Smooth muscle cell (in vitro differentiated cells): ENCODE measurements at regions not wholly inside any gene's neighbourhood (a gene's known extent, or its start where the extent isn't known, plus 50 kb on each side); places are given as distances from the start of the nearest gene placed in this dataset.

Experiments used
- DNase-seq: peaks from one replicate; lab custom pipeline; 2025; ENCODE audit not compliant: unreplicated experiment; lab: John Stamatoyannopoulos, UW
- H2AFZ ChIP-seq: fragments of 200-600 bp; sonication (generic); 2 replicates; pipeline ENCODE4 v1.6.0; 2016; ENCODE audit warnings: antibody characterized with exemption, low read depth, mild to moderate bottlenecking
- H3F3A ChIP-seq: fragments of 200-600 bp; sonication (generic); 2 replicates; pipeline ENCODE4 v1.6.0; 2017; ENCODE audit warnings: antibody characterized with exemption, low read depth
- H3K27ac ChIP-seq: fragments of 200-600 bp; sonication (generic); 2 replicates; pipeline ENCODE4 v1.5.1; 2016; ENCODE audit warnings: low read depth, mild to moderate bottlenecking
- H3K27me3 ChIP-seq: fragments of 200-600 bp; sonication (generic); 2 replicates; pipeline ENCODE4 v1.6.1; 2016; ENCODE audit warnings: low read depth, mild to moderate bottlenecking
- H3K36me3 ChIP-seq: fragments of 200-600 bp; sonication (generic); 2 replicates; pipeline ENCODE4 v1.5.1; 2016; ENCODE audit warnings: low read depth
- H3K4me1 ChIP-seq: fragments of 200-600 bp; sonication (generic); 2 replicates; pipeline ENCODE4 v1.5.1; 2016; ENCODE audit warnings: low read depth
- H3K4me2 ChIP-seq: fragments of 200-600 bp; sonication (generic); 2 replicates; pipeline ENCODE4 v1.6.0; 2016; ENCODE audit warnings: mild to moderate bottlenecking
- H3K4me3 ChIP-seq: fragments of 200-600 bp; sonication (generic); 2 replicates; pipeline ENCODE4 v1.5.1; 2016; ENCODE audit warnings: mild to moderate bottlenecking
- H3K79me2 ChIP-seq: fragments of 200-600 bp; sonication (generic); 2 replicates; pipeline ENCODE4 v1.6.0; 2016; ENCODE audit warnings: low read depth, mild to moderate bottlenecking
- H3K9ac ChIP-seq: fragments of 200-600 bp; sonication (generic); 2 replicates; pipeline ENCODE4 v1.6.0; 2016; ENCODE audit warnings: low read depth
- H3K9me3 ChIP-seq: fragments of 200-600 bp; sonication (generic); replicated peaks from 2 replicates; pipeline ENCODE4 v1.5.1; 2016; ENCODE audit warnings: low read depth
- H4K20me1 ChIP-seq: fragments of 200-600 bp; sonication (generic); 2 replicates; pipeline ENCODE4 v1.6.0; 2016; ENCODE audit warnings: low read depth
- CTCF ChIP-seq: fragments of 200-600 bp; sonication (generic); IDR thresholded peaks from 2 replicates; pipeline ENCODE4 v1.5.1; 2017; ENCODE audit warnings: borderline replicate concordance, mild to moderate bottlenecking, antibody characterized with exemption; ENCODE audit not compliant: insufficient read depth, poor library complexity, severe bottlenecking
- WGBS: methylation state at CpG from one replicate; pipeline ENCODE4 v1.1.7; 2016; ENCODE audit warnings: low lambda C conversion rate; 5-methylcytosine and 5-hydroxymethylcytosine counted together

GRCh38 chr2:8391126-8391525 is 290.7 kb upstream of the ID2 start:
- no peak for DNase-seq
- Histone ChIP-seq H3F3A (no peaks in the 10 kb centered on the region), H3K4me1 (peaks cover 3% of the 10 kb centered on the region), H3K27me3 (no peaks in the 10 kb centered on the region), H3K4me2 (no peak overlapping the region), H2AFZ (no peak overlapping the region), H3K79me2 (no peaks in the 10 kb centered on the region), H4K20me1 (no peaks in the 10 kb centered on the region), H3K4me3 (no peak overlapping the region), H3K9ac (no peak overlapping the region), H3K9me3 (no peaks in the 10 kb centered on the region), H3K27ac (no peak overlapping the region), H3K36me3 (no peaks in the 10 kb centered on the region)
- no peak for TF ChIP-seq CTCF
- 100% methylated on average over 2 of the region's 2 CpGs for WGBS

GRCh38 chr2:8391584-8391983 is 290.3 kb upstream of the ID2 start:
- Histone ChIP-seq H2AFZ (no peak overlapping the region), H4K20me1 (no peaks in the 10 kb centered on the region), H3K9me3 (no peaks in the 10 kb centered on the region), H3K4me2 (no peak overlapping the region), H3K27ac (no peak overlapping the region), H3K27me3 (no peaks in the 10 kb centered on the region), H3K9ac (no peak overlapping the region), H3K36me3 (no peaks in the 10 kb centered on the region), H3K4me1 (peaks cover 3% of the 10 kb centered on the region), H3K79me2 (no peaks in the 10 kb centered on the region), H3F3A (no peaks in the 10 kb centered on the region), H3K4me3 (no peak overlapping the region)
- WGBS: 88% methylated on average over 3 of the region's 3 CpGs
- DNase-seq: no peak
- no peak for TF ChIP-seq CTCF

- DNase-seq: no peak
- H3K4me1 ChIP-seq: peaks cover 3% of the 10 kb centered on the region
- no peak overlapping the region for H3K4me2 ChIP-seq
- no peak overlapping the region for H3K9ac ChIP-seq
- no peaks in the 10 kb centered on the region for H4K20me1 ChIP-seq
- H3K9me3 ChIP-seq: no peaks in the 10 kb centered on the region
- no peaks in the 10 kb centered on the region for H3K36me3 ChIP-seq
- H3K4me3 ChIP-seq: no peak overlapping the region
- no peaks in the 10 kb centered on the region for H3K27me3 ChIP-seq
- no peaks in the 10 kb centered on the region for H3F3A ChIP-seq
- H2AFZ ChIP-seq: no peak overlapping the region
- no peak overlapping the region for H3K27ac ChIP-seq
- TF ChIP-seq CTCF: no peak
- WGBS: 93% methylated on average over 12 of the region's 12 CpGs
- no peaks in the 10 kb centered on the region for H3K79me2 ChIP-seq
Measured at GRCh38 chr2:8392098-8392866, 289.6 kb upstream of the ID2 start.

- H3K9me3 ChIP-seq: no peaks in the 10 kb centered on the region
- H3K36me3 ChIP-seq: no peaks in the 10 kb centered on the region
- no peaks in the 10 kb centered on the region for H3K27me3 ChIP-seq
- H4K20me1 ChIP-seq: no peaks in the 10 kb centered on the region
- no peaks in the 10 kb centered on the region for H3F3A ChIP-seq
- no peak for DNase-seq
- peaks cover 3% of the 10 kb centered on the region for H3K4me1 ChIP-seq
- no peak for TF ChIP-seq CTCF
- no peaks in the 10 kb centered on the region for H3K79me2 ChIP-seq
- no peak overlapping the region for H3K4me2 ChIP-seq
- no peak overlapping the region for H3K9ac ChIP-seq
- no peak overlapping the region for H3K4me3 ChIP-seq
- 97% methylated on average over 6 of the region's 6 CpGs for WGBS
- no peak overlapping the region for H2AFZ ChIP-seq
- H3K27ac ChIP-seq: no peak overlapping the region
Measured at GRCh38 chr2:8393506-8393905, 288.4 kb upstream of the ID2 start.
